Muscle of leg (tissue), 3 donors: ENCODE measurements at regions not wholly inside any gene's neighbourhood (a gene's known extent, or its start where the extent isn't known, plus 50 kb on each side); places are given as distances from the start of the nearest gene placed in this dataset.

Experiments used
- DNase-seq: peaks from one replicate; pipeline ENCODE4 v3.0.0; 2013
- H3K27ac ChIP-seq: one replicate; pipeline ENCODE4 v1.5.1; 2013; ENCODE audit warnings: mild to moderate bottlenecking, low read length, control low read depth
- H3K27me3 ChIP-seq: one replicate; pipeline ENCODE4 v1.6.1; 2013; ENCODE audit warnings: low read length; ENCODE audit not compliant: control insufficient read depth, insufficient read depth
- H3K36me3 ChIP-seq: one replicate; pipeline ENCODE4 v1.6.1; 2013; ENCODE audit warnings: low read length; ENCODE audit not compliant: control insufficient read depth, insufficient read depth
- H3K4me1 ChIP-seq: one replicate; pipeline ENCODE4 v1.6.1; 2013; ENCODE audit warnings: low read length; ENCODE audit not compliant: control insufficient read depth, insufficient read depth
- H3K4me3 ChIP-seq: one replicate; pipeline ENCODE4 v1.5.1; 2013; ENCODE audit warnings: low read length, control low read depth
- H3K9me3 ChIP-seq: replicated peaks from 2 replicates; pipeline ENCODE4 v1.6.1; 2013; ENCODE audit warnings: low read depth, low read length; ENCODE audit not compliant: control insufficient read depth
- WGBS: methylation state at CpG from one replicate; pipeline ENCODE4 v1.1.5; 2013; ENCODE audit warnings: missing lambda C conversion rate; ENCODE audit not compliant: insufficient coverage; 5-methylcytosine and 5-hydroxymethylcytosine counted together

- Histone ChIP-seq H3K4me1 (peaks cover 2% of the 10 kb centered on the region), H3K27me3 (no peaks in the 10 kb centered on the region), H3K9me3 (no peaks in the 10 kb centered on the region), H3K27ac (no peak overlapping the region), H3K4me3 (no peak overlapping the region), H3K36me3 (no peaks in the 10 kb centered on the region)
- DNase-seq, result peak; percentile 56
- no CpG with 5 or more reads among the region's 6 CpGs for WGBS
Observed at GRCh38 chr4:74531963-74532794, 87.2 kb downstream of the AREG start.

- no CpG with 5 or more reads among the region's 3 CpGs for WGBS
- H3K9me3 ChIP-seq, result no peaks in the 10 kb centered on the region
- H3K27me3 ChIP-seq, result no peaks in the 10 kb centered on the region
- no peaks in the 10 kb centered on the region for H3K36me3 ChIP-seq
- H3K4me3 ChIP-seq, result no peak overlapping the region
- H3K4me1 ChIP-seq, result peaks cover 2% of the 10 kb centered on the region
- no peak overlapping the region for H3K27ac ChIP-seq
- DNase-seq, result no peak
Observed at GRCh38 chr4:74534121-74534520, 89.2 kb downstream of the AREG start.

GRCh38 chr4:74534936-74535335 lies 90.0 kb downstream of the AREG start:
- no peak overlapping the region for H3K27ac ChIP-seq
- no peaks in the 10 kb centered on the region for H3K4me1 ChIP-seq
- DNase-seq, result no peak
- no peaks in the 10 kb centered on the region for H3K36me3 ChIP-seq
- no peak overlapping the region for H3K4me3 ChIP-seq
- no peaks in the 10 kb centered on the region for H3K27me3 ChIP-seq
- H3K9me3 ChIP-seq, result no peaks in the 10 kb centered on the region

- no peaks in the 10 kb centered on the region for H3K9me3 ChIP-seq
- no peak for DNase-seq
- H3K27me3 ChIP-seq, result no peaks in the 10 kb centered on the region
- no peak overlapping the region for H3K27ac ChIP-seq
- WGBS, result no CpG with 5 or more reads among the region's 1 CpG
- H3K4me1 ChIP-seq, result no peaks in the 10 kb centered on the region
- H3K4me3 ChIP-seq, result no peak overlapping the region
- no peaks in the 10 kb centered on the region for H3K36me3 ChIP-seq
Observed at GRCh38 chr4:74535512-74535911, 90.6 kb downstream of the AREG start.

GRCh38 chr4:74536557-74536956 lies 91.6 kb downstream of the AREG start:
- Histone ChIP-seq H3K27ac (no peak overlapping the region), H3K9me3 (no peaks in the 10 kb centered on the region), H3K4me3 (no peak overlapping the region), H3K36me3 (no peaks in the 10 kb centered on the region), H3K4me1 (no peaks in the 10 kb centered on the region), H3K27me3 (no peaks in the 10 kb centered on the region)
- no CpG with 5 or more reads among the region's 1 CpG for WGBS
- DNase-seq, result no peak

GRCh38 chr4:74537459-74537858 lies 92.5 kb downstream of the AREG start:
- Histone ChIP-seq H3K9me3 (no peaks in the 10 kb centered on the region), H3K4me3 (no peak overlapping the region), H3K27ac (no peak overlapping the region), H3K4me1 (no peaks in the 10 kb centered on the region), H3K27me3 (no peaks in the 10 kb centered on the region), H3K36me3 (no peaks in the 10 kb centered on the region)
- WGBS, result 45% methylated on average over 1 of the region's 3 CpGs
- DNase-seq, result no peak

GRCh38 chr4:74539044-74539790 lies 94.3 kb downstream of the AREG start:
- no CpG with 5 or more reads among the region's 3 CpGs for WGBS
- Histone ChIP-seq H3K4me3 (no peak overlapping the region), H3K27ac (no peak overlapping the region), H3K36me3 (no peaks in the 10 kb centered on the region), H3K4me1 (no peaks in the 10 kb centered on the region), H3K9me3 (no peaks in the 10 kb centered on the region), H3K27me3 (no peaks in the 10 kb centered on the region)
- DNase-seq, result peak; percentile 30

- Histone ChIP-seq H3K4me3 (no peak overlapping the region), H3K9me3 (no peaks in the 10 kb centered on the region), H3K27me3 (no peaks in the 10 kb centered on the region), H3K36me3 (no peaks in the 10 kb centered on the region), H3K27ac (no peak overlapping the region), H3K4me1 (no peaks in the 10 kb centered on the region)
- WGBS, result no CpG with 5 or more reads among the region's 1 CpG
- DNase-seq, result no peak
Observed at GRCh38 chr4:74540193-74540592, 95.3 kb downstream of the AREG start.

GRCh38 chr4:74541667-74542066 lies 96.7 kb downstream of the AREG start:
- no peaks in the 10 kb centered on the region for H3K27me3 ChIP-seq
- H3K36me3 ChIP-seq, result no peaks in the 10 kb centered on the region
- H3K9me3 ChIP-seq, result no peaks in the 10 kb centered on the region
- H3K27ac ChIP-seq, result no peak overlapping the region
- H3K4me3 ChIP-seq, result no peak overlapping the region
- no peak for DNase-seq
- WGBS, result 81% methylated on average over 6 of the region's 9 CpGs
- no peaks in the 10 kb centered on the region for H3K4me1 ChIP-seq

- no CpG with 5 or more reads among the region's 3 CpGs for WGBS
- no peaks in the 10 kb centered on the region for H3K36me3 ChIP-seq
- H3K27me3 ChIP-seq, result no peaks in the 10 kb centered on the region
- no peaks in the 10 kb centered on the region for H3K9me3 ChIP-seq
- no peak overlapping the region for H3K27ac ChIP-seq
- H3K4me1 ChIP-seq, result no peaks in the 10 kb centered on the region
- DNase-seq, result peak; percentile 7
- H3K4me3 ChIP-seq, result no peak overlapping the region
Observed at GRCh38 chr4:74543231-74543781, 98.4 kb downstream of the AREG start.
